Gastroesophageal sphincter (tissue), 4 donors: ENCODE measurements at regions not wholly inside any gene's neighbourhood (a gene's known extent, or its start where the extent isn't known, plus 50 kb on each side); places are given as distances from the start of the nearest gene placed in this dataset.

Experiments
- ATAC-seq: fragments of 150-250 bp; one replicate; pipeline ENCODE4 v1.9.1; 2016; ENCODE audit warnings: mild to moderate bottlenecking, moderate library complexity
- H3K27ac ChIP-seq, 4 donors: fragments of 200-600 bp; sonication (generic) in 3 of 4; 1 replicate in 3 of 4; 2 replicates in 1 of 4; pipeline ENCODE4 v1.5.1; 2016 to 2019
- H3K27me3 ChIP-seq: fragments of 200-600 bp; sonication (generic); one replicate; pipeline ENCODE4 v1.5.1; 2019
- H3K36me3 ChIP-seq, 2 donors: fragments of 200-600 bp; sonication (generic); one replicate each; pipeline ENCODE4 v1.5.1; 2019; ENCODE audit warnings: control low read depth in 1 of 2
- H3K4me1 ChIP-seq, 3 donors: fragments of 200-600 bp; sonication (generic); 1 replicate in 2 of 3; 2 replicates in 1 of 3; pipeline ENCODE4 v1.5.1; 2016 to 2019; ENCODE audit warnings: control low read depth in 2 of 3
- H3K4me3 ChIP-seq, 2 donors: fragments of 200-600 bp; sonication (generic); one replicate each; pipeline ENCODE4 v1.5.1; 2019; ENCODE audit warnings: mild to moderate bottlenecking in 1 of 2, moderate library complexity in 1 of 2
- H3K9me3 ChIP-seq, 3 donors: fragments of 200-600 bp; sonication (generic); one replicate each; pipeline ENCODE4 v1.5.1; 2017 to 2019; ENCODE audit warnings: control low read depth in 2 of 3
- EP300 ChIP-seq: sonication (generic); formaldehyde crosslinking; IDR thresholded peaks from one replicate; pipeline ENCODE4 v1.6.1; 2017; ENCODE audit warnings: antibody characterized with exemption, mild to moderate bottlenecking
- POLR2A ChIP-seq, 2 donors: fragments of 450-650 bp; IDR thresholded peaks; one replicate each; pipeline ENCODE4 v1.6.1; 2017; ENCODE audit warnings: antibody characterized with exemption in 2 of 2, mild to moderate bottlenecking in 2 of 2, moderate library complexity in 1 of 2
- POLR2AphosphoS5 ChIP-seq: sonication (generic); formaldehyde crosslinking; IDR thresholded peaks from one replicate; pipeline ENCODE4 v1.6.1; 2017; ENCODE audit warnings: antibody characterized with exemption
- WGBS, 2 donors: methylation state at CpG; one replicate each; pipeline ENCODE4 v1.1.5; 2018; ENCODE audit warnings: low coverage in 1 of 2; 5-methylcytosine and 5-hydroxymethylcytosine counted together
- TF ChIP-seq, protein P1 (sequence below), 4 experiments: fragments of 200-600 bp in 2 of 4; fragments of 450-650 bp in 2 of 4; sonication (generic) in 1 of 4; IDR thresholded peaks; one replicate each; pipeline ENCODE4 v1.5.1; 2017 to 2019; ENCODE audit warnings: antibody characterized with exemption in 4 of 4, mild to moderate bottlenecking in 2 of 4, moderate library complexity in 2 of 4

DNA sequence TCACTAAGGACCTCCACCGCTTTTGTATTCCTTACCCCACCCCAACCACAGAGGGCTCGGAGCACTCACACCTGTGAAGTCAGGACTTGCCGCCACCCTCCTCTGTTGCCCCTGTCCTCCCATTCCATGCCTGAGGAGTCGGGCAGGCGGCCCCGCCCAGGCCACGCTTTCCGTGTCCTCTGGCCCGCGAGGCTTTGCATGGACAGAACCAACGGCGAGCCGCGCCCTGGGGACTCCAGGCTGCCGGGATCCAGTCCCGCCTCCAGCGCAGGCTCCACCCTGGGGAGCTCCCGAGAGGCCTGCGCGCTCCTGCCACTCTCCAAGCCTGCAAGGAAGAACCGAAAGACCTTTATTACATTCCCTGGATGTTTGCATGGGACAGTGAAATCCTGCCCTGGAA is 366.4 kb upstream of the POM121L12 start:
- no peaks in the 10 kb centered on the region for H3K9me3 ChIP-seq
- no peak overlapping the region for H3K4me3 ChIP-seq
- 90% methylated on average over 2 of the region's 21 CpGs; no CpG with 5 or more reads in 1 of the 2 donors for WGBS, 2 donors
- TF ChIP-seq POLR2A (IDR thresholded peaks at IDR 0.05) (no peak), EP300 (no peak), POLR2AphosphoS5 (no peak)
- TF ChIP-seq, protein P1, sequence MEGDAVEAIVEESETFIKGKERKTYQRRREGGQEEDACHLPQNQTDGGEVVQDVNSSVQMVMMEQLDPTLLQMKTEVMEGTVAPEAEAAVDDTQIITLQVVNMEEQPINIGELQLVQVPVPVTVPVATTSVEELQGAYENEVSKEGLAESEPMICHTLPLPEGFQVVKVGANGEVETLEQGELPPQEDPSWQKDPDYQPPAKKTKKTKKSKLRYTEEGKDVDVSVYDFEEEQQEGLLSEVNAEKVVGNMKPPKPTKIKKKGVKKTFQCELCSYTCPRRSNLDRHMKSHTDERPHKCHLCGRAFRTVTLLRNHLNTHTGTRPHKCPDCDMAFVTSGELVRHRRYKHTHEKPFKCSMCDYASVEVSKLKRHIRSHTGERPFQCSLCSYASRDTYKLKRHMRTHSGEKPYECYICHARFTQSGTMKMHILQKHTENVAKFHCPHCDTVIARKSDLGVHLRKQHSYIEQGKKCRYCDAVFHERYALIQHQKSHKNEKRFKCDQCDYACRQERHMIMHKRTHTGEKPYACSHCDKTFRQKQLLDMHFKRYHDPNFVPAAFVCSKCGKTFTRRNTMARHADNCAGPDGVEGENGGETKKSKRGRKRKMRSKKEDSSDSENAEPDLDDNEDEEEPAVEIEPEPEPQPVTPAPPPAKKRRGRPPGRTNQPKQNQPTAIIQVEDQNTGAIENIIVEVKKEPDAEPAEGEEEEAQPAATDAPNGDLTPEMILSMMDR (IDR thresholded peaks at IDR 0.05): no peak
- no peaks in the 10 kb centered on the region for H3K36me3 ChIP-seq
- H3K27me3 ChIP-seq: no peaks in the 10 kb centered on the region
- no peaks in the 10 kb centered on the region for H3K4me1 ChIP-seq
- ATAC-seq: no peak
- H3K27ac ChIP-seq: no peak overlapping the region

DNA sequence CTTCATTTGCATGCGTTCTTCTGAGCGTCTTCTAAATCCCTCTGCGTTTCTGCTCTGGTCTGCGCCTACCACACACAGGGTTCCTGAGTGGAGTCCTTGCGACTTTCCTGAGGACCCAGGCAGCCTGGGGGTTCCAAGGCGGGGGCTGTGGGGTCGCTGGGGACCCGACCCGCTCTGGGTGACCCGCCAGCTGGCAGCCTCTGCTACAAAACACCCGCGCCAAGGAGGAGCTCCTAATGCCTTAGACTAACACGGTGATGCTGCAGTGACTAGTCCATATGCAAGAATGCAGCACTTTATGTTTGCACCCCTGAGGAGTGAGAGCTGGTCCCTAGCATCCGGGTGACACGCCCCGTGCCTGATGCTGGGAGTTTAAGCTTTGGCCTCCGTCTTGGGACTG is 367.0 kb upstream of the POM121L12 start:
- Histone ChIP-seq H3K4me3 (no peak overlapping the region), H3K27ac (no peak overlapping the region), H3K9me3 (no peaks in the 10 kb centered on the region), H3K4me1 (no peaks in the 10 kb centered on the region), H3K36me3 (no peaks in the 10 kb centered on the region), H3K27me3 (no peaks in the 10 kb centered on the region)
- no peak for ATAC-seq
- TF ChIP-seq POLR2A (IDR thresholded peaks at IDR 0.05): no peak
- TF ChIP-seq POLR2AphosphoS5: no peak
- TF ChIP-seq, protein P1 (IDR thresholded peaks at IDR 0.05): no peak
- no peak for TF ChIP-seq EP300
- WGBS, 2 donors: 92% methylated on average over 2 of the region's 17 CpGs; no CpG with 5 or more reads in 1 of the 2 donors

DNA sequence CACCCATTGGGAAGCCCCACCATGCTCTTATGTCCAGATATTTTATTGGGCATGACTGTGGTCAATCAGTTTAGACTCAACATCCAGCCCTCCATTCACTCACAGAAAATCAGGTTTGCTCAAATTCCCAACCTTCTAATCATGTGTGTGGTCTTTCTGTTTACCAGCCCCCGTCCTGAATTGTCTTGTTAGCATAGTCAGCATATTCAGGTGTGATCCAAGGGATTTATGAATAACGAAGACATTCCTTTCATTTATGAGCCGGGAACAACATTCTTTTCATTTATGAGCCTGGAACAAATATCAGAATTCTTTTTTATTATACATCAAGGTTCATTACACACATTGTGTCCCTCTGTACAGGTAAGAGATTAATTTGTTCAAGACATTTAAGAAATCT is 376.3 kb upstream of the POM121L12 start:
- Histone ChIP-seq H3K27ac (no peak overlapping the region), H3K27me3 (no peaks in the 10 kb centered on the region), H3K36me3 (no peaks in the 10 kb centered on the region), H3K9me3 (peaks cover 0 to 4% (median 0%) of the 10 kb centered on the region in 3 donors), H3K4me3 (no peak overlapping the region), H3K4me1 (no peaks in the 10 kb centered on the region)
- ATAC-seq: no peak
- TF ChIP-seq POLR2AphosphoS5: no peak
- TF ChIP-seq, protein P1 (IDR thresholded peaks at IDR 0.05): no peak
- TF ChIP-seq POLR2A (IDR thresholded peaks at IDR 0.05): no peak
- TF ChIP-seq EP300: no peak
- 70 to 90% methylated on average over 3 of the region's 3 CpGs for WGBS, 2 donors

DNA sequence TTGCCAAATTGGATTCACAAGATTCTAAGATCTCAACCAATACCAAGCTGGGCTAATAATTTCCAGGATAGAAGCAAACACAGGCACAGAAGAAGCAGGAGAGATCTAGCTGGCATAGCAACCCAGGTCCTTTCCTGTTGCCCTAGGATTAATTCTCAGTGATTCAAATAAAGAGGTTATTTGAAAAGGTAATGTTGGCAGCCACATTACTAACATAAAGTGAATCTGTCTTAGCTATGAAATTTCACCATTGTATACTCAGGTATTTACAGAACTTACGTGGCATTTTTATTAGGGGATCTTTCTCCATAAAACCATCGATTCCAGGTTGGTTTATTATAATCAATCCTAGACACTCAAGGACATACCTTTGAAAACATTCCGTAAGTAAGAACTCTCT is 379.3 kb upstream of the POM121L12 start:
- H3K27ac ChIP-seq: no peak overlapping the region
- no peaks in the 10 kb centered on the region for H3K4me1 ChIP-seq
- H3K36me3 ChIP-seq: no peaks in the 10 kb centered on the region
- peaks cover 0 to 4% (median 0%) of the 10 kb centered on the region in 3 donors for H3K9me3 ChIP-seq
- 67 to 73% methylated on average over 3 of the region's 3 CpGs for WGBS, 2 donors
- ATAC-seq: no peak
- H3K4me3 ChIP-seq: no peak overlapping the region
- no peaks in the 10 kb centered on the region for H3K27me3 ChIP-seq
- TF ChIP-seq, protein P1 (IDR thresholded peaks at IDR 0.05): no peak
- TF ChIP-seq EP300: no peak
- TF ChIP-seq POLR2A (IDR thresholded peaks at IDR 0.05): no peak
- no peak for TF ChIP-seq POLR2AphosphoS5

DNA sequence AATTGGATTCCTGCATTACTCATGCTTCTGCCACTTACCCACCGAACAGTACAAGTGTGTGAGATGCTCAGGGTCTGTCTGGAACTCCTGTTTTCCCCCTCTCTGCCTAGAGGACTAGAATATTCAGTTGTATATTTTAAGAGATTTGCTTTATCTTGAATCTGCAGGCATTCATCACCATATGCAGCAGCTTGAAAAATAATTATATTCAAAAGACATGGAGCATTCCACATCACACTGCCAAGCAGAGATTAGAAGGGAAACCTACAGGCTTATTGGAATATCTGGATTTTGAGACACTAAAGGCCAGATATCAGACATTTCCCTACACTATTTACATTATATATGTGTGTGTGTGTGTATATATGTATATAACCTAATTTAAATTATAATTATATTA is 382.8 kb upstream of the POM121L12 start:
- no peaks in the 10 kb centered on the region for H3K9me3 ChIP-seq
- no peak overlapping the region for H3K4me3 ChIP-seq
- TF ChIP-seq POLR2AphosphoS5: no peak
- TF ChIP-seq, protein P1 (IDR thresholded peaks at IDR 0.05): no peak
- WGBS, 2 donors: 36% methylated on average over 1 of the region's 1 CpG; no CpG with 5 or more reads in 1 of the 2 donors
- no peak overlapping the region for H3K27ac ChIP-seq
- no peak for ATAC-seq
- no peaks in the 10 kb centered on the region for H3K27me3 ChIP-seq
- no peaks in the 10 kb centered on the region for H3K36me3 ChIP-seq
- no peaks in the 10 kb centered on the region for H3K4me1 ChIP-seq
